Ascending aorta (tissue), 2 donors: ENCODE measurements at regions not wholly inside any gene's neighbourhood (a gene's known extent, or its start where the extent isn't known, plus 50 kb on each side); places are given as distances from the start of the nearest gene placed in this dataset.
"Not testable (repeated sequence)": the region's sequence is repeated elsewhere in the genome, so short reads cannot be mapped to it uniquely, and the experiment has no call there.

ENCODE experiments used
- DNase-seq, 2 donors: peaks; one replicate each; pipeline ENCODE4 v3.0.0-alpha.2; 2019; ENCODE audit warnings: low spot score in 2 of 2
- H3K27ac ChIP-seq, 2 donors: fragments of 200-600 bp; sonication (generic); one replicate each; pipeline ENCODE4 v1.5.1; 2016 to 2017; ENCODE audit warnings: mild to moderate bottlenecking in 1 of 2
- H3K27me3 ChIP-seq: fragments of 200-600 bp; sonication (generic); one replicate; pipeline ENCODE4 v1.5.1; 2017
- H3K36me3 ChIP-seq, 2 donors: fragments of 200-600 bp; sonication (generic); one replicate each; pipeline ENCODE4 v1.5.1; 2016
- H3K4me1 ChIP-seq, 2 donors: fragments of 200-600 bp; sonication (generic); one replicate each; pipeline ENCODE4 v1.5.1; 2016 to 2017; ENCODE audit warnings: mild to moderate bottlenecking in 1 of 2
- H3K4me3 ChIP-seq, 2 donors: fragments of 200-600 bp; sonication (generic); one replicate each; pipeline ENCODE4 v1.5.1; 2016 to 2017; ENCODE audit warnings: mild to moderate bottlenecking in 1 of 2
- H3K9me3 ChIP-seq, 2 donors: fragments of 200-600 bp; sonication (generic); one replicate each; pipeline ENCODE4 v1.5.1; 2016
- CTCF ChIP-seq, 3 experiments: fragments of 200-600 bp in 2 of 3; fragments of 450-650 bp in 1 of 3; sonication (generic) in 2 of 3; IDR thresholded peaks; one replicate each; pipeline ENCODE4 v1.5.1; 2016 to 2019; ENCODE audit warnings: antibody characterized with exemption in 3 of 3, mild to moderate bottlenecking in 1 of 3, moderate library complexity in 1 of 3
- intact Hi-C: fragments of 100-400 bp; cut with DNase I; formaldehyde crosslinking; loops from one replicate; pipeline ENCODE4 v1.15.1; 2023

GRCh38 chr3:125742845-125743244 is 147.5 kb upstream of the OSBPL11 start:
- H3K27ac ChIP-seq, H3K27me3 ChIP-seq, H3K4me3 ChIP-seq, H3K36me3 ChIP-seq, H3K9me3 ChIP-seq, intact Hi-C loops, H3K4me1 ChIP-seq, DNase-seq: not testable (repeated sequence)

GRCh38 chr3:125757050-125757449 is 161.8 kb upstream of the OSBPL11 start:
- DNase-seq, intact Hi-C loops, H3K36me3 ChIP-seq, H3K27me3 ChIP-seq, H3K4me3 ChIP-seq, H3K9me3 ChIP-seq, H3K4me1 ChIP-seq, H3K27ac ChIP-seq: not testable (repeated sequence)

- H3K4me3 ChIP-seq, H3K9me3 ChIP-seq, DNase-seq, H3K36me3 ChIP-seq, H3K27me3 ChIP-seq, H3K4me1 ChIP-seq, intact Hi-C loops, H3K27ac ChIP-seq: not testable (repeated sequence)
Observed at GRCh38 chr3:125758641-125759130, 163.4 kb upstream of the OSBPL11 start.

- H3K36me3 ChIP-seq, H3K9me3 ChIP-seq, DNase-seq, H3K27me3 ChIP-seq, H3K27ac ChIP-seq, H3K4me1 ChIP-seq, H3K4me3 ChIP-seq, intact Hi-C loops: not testable (repeated sequence)
Observed at GRCh38 chr3:125762601-125763000, 167.3 kb upstream of the OSBPL11 start.

- intact Hi-C loops, result loop anchor here (5.0 kb wide), 1 partner anchor 171 kb away; no protein-coding TSS in a partner anchor
- peak in 1 of 2 donors; percentile 71 for DNase-seq
Observed at GRCh38 chr3:125766285-125766826, 171.1 kb upstream of the OSBPL11 start.

GRCh38 chr3:125766931-125767330 is 171.6 kb upstream of the OSBPL11 start:
- intact Hi-C loops, result loop anchor here (5.0 kb wide), 1 partner anchor 170 kb away; no protein-coding TSS in a partner anchor
- H3K36me3 ChIP-seq, H3K9me3 ChIP-seq, H3K27me3 ChIP-seq, H3K27ac ChIP-seq, DNase-seq, H3K4me1 ChIP-seq: not testable (repeated sequence)
- peak overlapping the region; percentile 62 to 82 for H3K4me3 ChIP-seq

More at GRCh38 chr3:125766285-125766826, 171.1 kb upstream of the OSBPL11 start:
- H3K4me3 ChIP-seq, result peak overlapping the region; percentile 62 to 82
- H3K27ac ChIP-seq, H3K36me3 ChIP-seq, H3K4me1 ChIP-seq, H3K27me3 ChIP-seq, H3K9me3 ChIP-seq: not testable (repeated sequence)
- TF ChIP-seq CTCF (IDR thresholded peaks at IDR 0.05), result peak; percentile 49 to 69 (median 66)

- intact Hi-C loops, result loop anchor here (5.0 kb wide), 1 partner anchor 170 kb away; no protein-coding TSS in a partner anchor
- Histone ChIP-seq H3K36me3 (no peaks in the 10 kb centered on the region), H3K27me3 (no peaks in the 10 kb centered on the region), H3K4me1 (peaks cover 0 to 5% of the 10 kb centered on the region in 2 donors), H3K4me3 (no peak overlapping the region), H3K27ac (no peak overlapping the region), H3K9me3 (no peaks in the 10 kb centered on the region)
- DNase-seq, result no peak
- no peak for TF ChIP-seq CTCF (IDR thresholded peaks at IDR 0.05)
Observed at GRCh38 chr3:125767641-125768040, 172.3 kb upstream of the OSBPL11 start.

- H3K4me3 ChIP-seq, H3K36me3 ChIP-seq, H3K4me1 ChIP-seq, H3K27ac ChIP-seq, H3K27me3 ChIP-seq, DNase-seq, H3K9me3 ChIP-seq: not testable (repeated sequence)
- intact Hi-C loops, result loop anchor here (5.0 kb wide), 1 partner anchor 168 kb away; no protein-coding TSS in a partner anchor
Observed at GRCh38 chr3:125768821-125769220, 173.5 kb upstream of the OSBPL11 start.

- H3K27ac ChIP-seq, H3K36me3 ChIP-seq, H3K4me3 ChIP-seq, intact Hi-C loops, H3K27me3 ChIP-seq, H3K9me3 ChIP-seq, DNase-seq, H3K4me1 ChIP-seq: not testable (repeated sequence)
Observed at GRCh38 chr3:125771506-125771905, 176.2 kb upstream of the OSBPL11 start.

- H3K36me3 ChIP-seq, DNase-seq, intact Hi-C loops, H3K4me3 ChIP-seq, H3K4me1 ChIP-seq, H3K27ac ChIP-seq, H3K9me3 ChIP-seq, H3K27me3 ChIP-seq: not testable (repeated sequence)
Observed at GRCh38 chr3:125774433-125775034, 179.2 kb upstream of the OSBPL11 start.

- intact Hi-C loops, H3K27me3 ChIP-seq, H3K4me1 ChIP-seq, H3K27ac ChIP-seq, H3K36me3 ChIP-seq, H3K4me3 ChIP-seq, DNase-seq, H3K9me3 ChIP-seq: not testable (repeated sequence)
Observed at GRCh38 chr3:125775106-125775505, 179.8 kb upstream of the OSBPL11 start.

GRCh38 chr3:125775606-125776294 is 180.5 kb upstream of the OSBPL11 start:
- DNase-seq, H3K27ac ChIP-seq, intact Hi-C loops, H3K4me1 ChIP-seq, H3K36me3 ChIP-seq, H3K4me3 ChIP-seq, H3K27me3 ChIP-seq, H3K9me3 ChIP-seq: not testable (repeated sequence)
